ENCODE measurements at regions not wholly inside any gene's neighbourhood (a gene's known extent, or its start where the extent isn't known, plus 50 kb on each side); places are given as distances from the start of the nearest gene placed in this dataset.

GRCh38 chr7:85074-85882, 107.1 kb upstream of the FAM20C start:
- no peak for TF ChIP-seq CTCF (IDR thresholded peaks at IDR 0.05)
- H3K4me3 ChIP-seq, result no peak overlapping the region
- peaks cover 4 to 29% (median 20%) of the 10 kb centered on the region in 9 donors for H3K4me1 ChIP-seq
- WGBS, 2 donors, result 65 to 68% methylated on average over 19 of the region's 19 CpGs
- no peaks in the 10 kb centered on the region for H3K9me3 ChIP-seq
- DNase-seq (no peak), ATAC-seq (peak in 6 of 8 donors; percentile 39 to 77 (median 60))
- no peaks in the 10 kb centered on the region for H3K36me3 ChIP-seq
- no peak overlapping the region for H3K27ac ChIP-seq
- H3K27me3 ChIP-seq, result peaks cover 0 to 22% (median 9%) of the 10 kb centered on the region in 7 donors
- intact Hi-C loops (cut with DNase I), result no loop called here

- Histone ChIP-seq H3K9me3 (no peaks in the 10 kb centered on the region), H3K27ac (no peak overlapping the region), H3K4me3 (no peak overlapping the region), H3K27me3 (peaks cover 0 to 22% (median 7%) of the 10 kb centered on the region in 7 donors), H3K36me3 (no peaks in the 10 kb centered on the region), H3K4me1 (peaks cover 4 to 36% (median 20%) of the 10 kb centered on the region in 9 donors)
- intact Hi-C loops (cut with DNase I), result no loop called here
- DNase-seq, result no peak
- no peak for TF ChIP-seq CTCF (IDR thresholded peaks at IDR 0.05)
- ATAC-seq, result peak in 1 of 8 donors; percentile 8
- WGBS, 2 donors, result 84 to 90% methylated on average over 11 of the region's 11 CpGs
Measured at GRCh38 chr7:85883-86515, 106.4 kb upstream of the FAM20C start.

GRCh38 chr7:86629-87028, 105.7 kb upstream of the FAM20C start:
- Histone ChIP-seq H3K4me3 (no peak overlapping the region), H3K9me3 (no peaks in the 10 kb centered on the region), H3K27ac (no peak overlapping the region), H3K4me1 (peaks cover 4 to 36% (median 20%) of the 10 kb centered on the region in 9 donors), H3K27me3 (peaks cover 0 to 16% (median 2%) of the 10 kb centered on the region in 7 donors), H3K36me3 (no peaks in the 10 kb centered on the region)
- DNase-seq (no peak), ATAC-seq (no peak)
- intact Hi-C loops (cut with DNase I), result no loop called here
- no peak for TF ChIP-seq CTCF (IDR thresholded peaks at IDR 0.05)
- 86 to 89% methylated on average over 7 of the region's 7 CpGs for WGBS, 2 donors

- peaks cover 0 to 11% (median 0%) of the 10 kb centered on the region in 7 donors for H3K27me3 ChIP-seq
- no peaks in the 10 kb centered on the region for H3K36me3 ChIP-seq
- H3K27ac ChIP-seq, result no peak overlapping the region
- TF ChIP-seq CTCF (IDR thresholded peaks at IDR 0.05), result no peak
- no peak overlapping the region for H3K4me3 ChIP-seq
- H3K4me1 ChIP-seq, result peaks cover 4 to 36% (median 20%) of the 10 kb centered on the region in 9 donors
- ATAC-seq (no peak), DNase-seq (no peak)
- WGBS, 2 donors, result 79 to 84% methylated on average over 5 of the region's 5 CpGs
- no peaks in the 10 kb centered on the region for H3K9me3 ChIP-seq
- intact Hi-C loops (cut with DNase I), result no loop called here
Measured at GRCh38 chr7:87047-87446, 105.3 kb upstream of the FAM20C start.
